Small intestine (tissue), 7 donors: ENCODE measurements at regions not wholly inside any gene's neighbourhood (a gene's known extent, or its start where the extent isn't known, plus 50 kb on each side); places are given as distances from the start of the nearest gene placed in this dataset.
"Not testable (repeated sequence)": the region's sequence is repeated elsewhere in the genome, so short reads cannot be mapped to it uniquely, and the experiment has no call there.

ENCODE experiments used
- DNase-seq, 2 donors: peaks; one replicate each; pipeline versions ENCODE4 v3.0.0 to v3.0.0-alpha.2; 2013
- FAIRE-seq: peaks from 2 replicates; lab custom pipeline; 2012; peaks lifted over from hg19 to GRCh38; lab: Jason Lieb, UNC
- H3K27ac ChIP-seq, 3 donors: one replicate each; pipeline ENCODE4 v1.5.1; 2013; ENCODE audit warnings: low read length in 2 of 3, mild to moderate bottlenecking in 2 of 3, control low read depth in 1 of 3, inconsistent platforms in 1 of 3, low read depth in 1 of 3, moderate library complexity in 1 of 3
- H3K27me3 ChIP-seq, 3 donors: one replicate each; pipeline ENCODE4 v1.6.1; 2013; ENCODE audit warnings: low read length in 3 of 3, inconsistent platforms in 1 of 3; ENCODE audit not compliant: control insufficient read depth in 3 of 3, insufficient read depth in 3 of 3
- H3K36me3 ChIP-seq, 3 donors: one replicate each; pipeline ENCODE4 v1.6.1; 2013; ENCODE audit warnings: low read length in 3 of 3, inconsistent platforms in 1 of 3, low read depth in 1 of 3, mild to moderate bottlenecking in 1 of 3, moderate library complexity in 1 of 3; ENCODE audit not compliant: control insufficient read depth in 3 of 3, insufficient read depth in 2 of 3
- H3K4me1 ChIP-seq, 3 donors: one replicate each; pipeline ENCODE4 v1.6.1; 2013; ENCODE audit warnings: low read length in 2 of 3, inconsistent platforms in 1 of 3, low read depth in 1 of 3, mild to moderate bottlenecking in 1 of 3, moderate library complexity in 1 of 3; ENCODE audit not compliant: control insufficient read depth in 3 of 3, insufficient read depth in 2 of 3
- H3K4me3 ChIP-seq, 3 donors: one replicate each; pipeline ENCODE4 v1.5.1; 2013; ENCODE audit warnings: low read length in 3 of 3, control low read depth in 1 of 3, inconsistent platforms in 1 of 3, low read depth in 1 of 3, mild to moderate bottlenecking in 1 of 3, moderate library complexity in 1 of 3
- H3K9me3 ChIP-seq, 2 donors: one replicate each; pipeline ENCODE4 v1.6.1; 2013; ENCODE audit warnings: low read depth in 1 of 2, low read length in 1 of 2; ENCODE audit not compliant: control insufficient read depth in 2 of 2, insufficient read depth in 1 of 2
- WGBS, 3 donors: extraction: QIAGEN DNeasy Blood & Tissue Kit; methylation state at CpG; one replicate each; pipeline ENCODE4 v1.1.7; 2013; 5-methylcytosine and 5-hydroxymethylcytosine counted together
- donor health status: healthy with polysubstance abuse.
- donor health status: control.
- donor health status: control.
- donor health status: Bipolar disorder and iron deficiency.
- donor health status: healthy.

GRCh38 chr7:125927556-125927955 lies 997.9 kb upstream of the POT1 start:
- H3K27ac ChIP-seq: no peak overlapping the region
- H3K36me3 ChIP-seq: no peaks in the 10 kb centered on the region
- no peaks in the 10 kb centered on the region for H3K9me3 ChIP-seq
- 29 to 43% (median 39%) methylated on average over 4 of the region's 4 CpGs for WGBS, 3 donors
- FAIRE-seq (no peak), DNase-seq (no peak)
- H3K4me1 ChIP-seq: no peaks in the 10 kb centered on the region
- no peak overlapping the region for H3K4me3 ChIP-seq
- no peaks in the 10 kb centered on the region for H3K27me3 ChIP-seq

DNA sequence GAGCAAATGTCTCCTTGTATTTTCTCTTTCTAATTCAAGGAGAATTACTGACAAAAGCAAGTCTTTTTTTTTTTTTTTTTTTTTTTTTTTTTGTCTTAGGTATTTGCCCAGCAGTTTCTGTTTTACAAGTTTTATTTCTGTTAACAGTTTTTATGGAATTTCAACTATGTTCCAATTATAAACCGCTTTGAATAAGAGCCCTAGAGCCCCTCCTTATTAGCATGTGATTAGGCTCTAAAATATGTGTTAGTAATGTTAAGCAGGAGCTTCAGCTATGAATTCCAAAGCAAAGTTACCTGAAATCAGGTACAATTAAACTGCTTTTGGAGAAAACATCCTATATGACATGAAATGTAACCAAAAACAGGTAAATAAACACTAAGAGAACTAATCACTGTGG lies 997.0 kb upstream of the POT1 start:
- H3K27ac ChIP-seq: no peak overlapping the region
- 19 to 53% (median 40%) methylated on average over 1 of the region's 1 CpG for WGBS, 3 donors
- no peaks in the 10 kb centered on the region for H3K36me3 ChIP-seq
- no peaks in the 10 kb centered on the region for H3K27me3 ChIP-seq
- DNase-seq (no peak), FAIRE-seq (no peak)
- no peak overlapping the region for H3K4me3 ChIP-seq
- no peaks in the 10 kb centered on the region for H3K9me3 ChIP-seq
- H3K4me1 ChIP-seq: no peaks in the 10 kb centered on the region

DNA sequence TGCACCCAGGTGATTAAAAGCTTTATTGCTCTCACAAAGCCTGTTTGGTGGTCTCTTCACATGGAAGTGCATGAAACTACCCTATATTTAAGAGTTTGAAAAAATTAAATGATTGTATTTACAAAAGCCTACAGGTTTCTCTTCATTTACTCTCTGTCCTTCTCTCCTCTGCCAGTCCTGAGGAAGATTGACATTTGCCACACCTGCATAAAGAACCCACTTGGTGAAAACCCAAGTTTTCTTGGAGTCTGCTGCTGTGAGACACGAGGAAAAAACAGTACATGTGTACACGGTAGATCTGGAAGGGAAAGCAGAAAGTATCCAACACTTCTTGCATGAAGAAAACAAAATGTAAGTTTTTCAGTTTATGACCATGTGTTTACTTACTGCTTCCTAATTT lies 994.4 kb upstream of the POT1 start:
- FAIRE-seq: no peak

GRCh38 chr7:125915381-125915948 lies 985.8 kb upstream of the POT1 start:
- FAIRE-seq, H3K27me3 ChIP-seq, H3K4me1 ChIP-seq, H3K4me3 ChIP-seq, H3K27ac ChIP-seq, H3K9me3 ChIP-seq, H3K36me3 ChIP-seq, DNase-seq: not testable (repeated sequence)
- WGBS, 3 donors: 24 to 48% (median 38%) methylated on average over 3 of the region's 4 CpGs

More for the DNA sequence above, 994.4 kb upstream of the POT1 start:
- H3K27me3 ChIP-seq: no peaks in the 10 kb centered on the region
- no peaks in the 10 kb centered on the region for H3K36me3 ChIP-seq
- no peak overlapping the region for H3K27ac ChIP-seq
- H3K9me3 ChIP-seq: no peaks in the 10 kb centered on the region
- 46 to 57% (median 53%) methylated on average over 2 of the region's 2 CpGs for WGBS, 3 donors
- H3K4me3 ChIP-seq: no peak overlapping the region
- no peak for DNase-seq
- no peaks in the 10 kb centered on the region for H3K4me1 ChIP-seq

GRCh38 chr7:125908711-125909110 lies 979.1 kb upstream of the POT1 start:
- Histone ChIP-seq H3K4me1 (no peaks in the 10 kb centered on the region), H3K36me3 (no peaks in the 10 kb centered on the region), H3K27me3 (no peaks in the 10 kb centered on the region), H3K27ac (no peak overlapping the region), H3K4me3 (no peak overlapping the region), H3K9me3 (peaks cover 0 to 3% of the 10 kb centered on the region in 2 donors)
- WGBS, 3 donors: 81 to 83% (median 83%) methylated on average over 2 of the region's 2 CpGs
- FAIRE-seq (no peak), DNase-seq (no peak)

- Histone ChIP-seq H3K27ac (no peak overlapping the region), H3K4me1 (no peaks in the 10 kb centered on the region), H3K36me3 (no peaks in the 10 kb centered on the region), H3K4me3 (no peak overlapping the region), H3K9me3 (no peaks in the 10 kb centered on the region), H3K27me3 (no peaks in the 10 kb centered on the region)
- FAIRE-seq (no peak), DNase-seq (no peak)
- 83 to 95% (median 90%) methylated on average over 1 of the region's 1 CpG for WGBS, 3 donors
Measured at GRCh38 chr7:125899577-125899976, 970.0 kb upstream of the POT1 start.

GRCh38 chr7:125892434-125892833 lies 962.8 kb upstream of the POT1 start:
- no peaks in the 10 kb centered on the region for H3K36me3 ChIP-seq
- no peak overlapping the region for H3K4me3 ChIP-seq
- no peaks in the 10 kb centered on the region for H3K27me3 ChIP-seq
- WGBS, 3 donors: 54 to 73% (median 58%) methylated on average over 1 of the region's 1 CpG
- H3K4me1 ChIP-seq: no peaks in the 10 kb centered on the region
- H3K9me3 ChIP-seq: no peaks in the 10 kb centered on the region
- FAIRE-seq (no peak), DNase-seq (no peak)
- no peak overlapping the region for H3K27ac ChIP-seq

- WGBS, 3 donors: 68 to 71% (median 69%) methylated on average over 6 of the region's 6 CpGs
- FAIRE-seq: no peak
Measured at GRCh38 chr7:125878988-125879387, 949.4 kb upstream of the POT1 start.

More at GRCh38 chr7:125878988-125879387, 949.4 kb upstream of the POT1 start:
- Histone ChIP-seq H3K9me3 (peaks cover 0 to 4% of the 10 kb centered on the region in 2 donors), H3K27me3 (no peaks in the 10 kb centered on the region), H3K4me1 (no peaks in the 10 kb centered on the region), H3K36me3 (no peaks in the 10 kb centered on the region), H3K27ac (no peak overlapping the region), H3K4me3 (no peak overlapping the region)
- DNase-seq: no peak
